ENCODE measurements at regions not wholly inside any gene's neighbourhood (a gene's known extent, or its start where the extent isn't known, plus 50 kb on each side); places are given as distances from the start of the nearest gene placed in this dataset.

GRCh38 chr3:157700405-157700804 lies 197.2 kb upstream of the VEPH1 start:
- no peak for DNase-seq

GRCh38 chr3:157695586-157695985 lies 192.4 kb upstream of the VEPH1 start:
- DNase-seq, result no peak

GRCh38 chr3:157695103-157695502 lies 191.9 kb upstream of the VEPH1 start:
- no peak for DNase-seq

GRCh38 chr3:157693762-157694161 lies 190.5 kb upstream of the VEPH1 start:
- no peak for DNase-seq

GRCh38 chr3:157692468-157692867 lies 189.3 kb upstream of the VEPH1 start:
- no peak for DNase-seq

- DNase-seq, result no peak
These were observed 180.5 kb upstream of the VEPH1 start for GRCh38 chr3:157683668-157684067.

GRCh38 chr3:157672061-157672460 lies 168.8 kb upstream of the VEPH1 start:
- DNase-seq, result no peak

- no peak for DNase-seq
These were observed 168.4 kb upstream of the VEPH1 start for GRCh38 chr3:157671656-157672055.

- DNase-seq, result no peak
These were observed 166.2 kb upstream of the VEPH1 start for GRCh38 chr3:157669416-157669815.

GRCh38 chr3:157667493-157667892 lies 164.3 kb upstream of the VEPH1 start:
- DNase-seq, result no peak

- no peak for DNase-seq
These were observed 159.0 kb upstream of the VEPH1 start for GRCh38 chr3:157662171-157662570.

GRCh38 chr3:157660847-157661246 lies 157.6 kb upstream of the VEPH1 start:
- DNase-seq, result no peak

- no peak for DNase-seq
These were observed 149.2 kb upstream of the VEPH1 start for GRCh38 chr3:157652366-157652765.

- no peak for DNase-seq
These were observed 147.5 kb upstream of the VEPH1 start for GRCh38 chr3:157650699-157651098.

GRCh38 chr3:157650172-157650571 lies 147.0 kb upstream of the VEPH1 start:
- no peak for DNase-seq

GRCh38 chr3:157649511-157649910 lies 146.3 kb upstream of the VEPH1 start:
- DNase-seq, result no peak

GRCh38 chr3:157647820-157648219 lies 144.6 kb upstream of the VEPH1 start:
- DNase-seq, result no peak

GRCh38 chr3:157639756-157640426 lies 136.7 kb upstream of the VEPH1 start:
- DNase-seq, result no peak

- no peak for DNase-seq
These were observed 134.7 kb upstream of the VEPH1 start for GRCh38 chr3:157637866-157638265.

GRCh38 chr3:157633241-157633640 lies 130.0 kb upstream of the VEPH1 start:
- DNase-seq, result no peak

GRCh38 chr3:157632075-157632474 lies 128.9 kb upstream of the VEPH1 start:
- DNase-seq, result no peak

- no peak for DNase-seq
These were observed 128.3 kb upstream of the VEPH1 start for GRCh38 chr3:157631478-157631877.

- no peak for DNase-seq
These were observed 123.6 kb upstream of the VEPH1 start for GRCh38 chr3:157626817-157627216.

GRCh38 chr3:157624801-157625200 lies 121.6 kb upstream of the VEPH1 start:
- DNase-seq, result no peak

- DNase-seq, result no peak
These were observed 115.7 kb upstream of the VEPH1 start for GRCh38 chr3:157618886-157619285.
